ENCODE measurements at regions not wholly inside any gene's neighbourhood (a gene's known extent, or its start where the extent isn't known, plus 50 kb on each side); places are given as distances from the start of the nearest gene placed in this dataset.

DNA sequence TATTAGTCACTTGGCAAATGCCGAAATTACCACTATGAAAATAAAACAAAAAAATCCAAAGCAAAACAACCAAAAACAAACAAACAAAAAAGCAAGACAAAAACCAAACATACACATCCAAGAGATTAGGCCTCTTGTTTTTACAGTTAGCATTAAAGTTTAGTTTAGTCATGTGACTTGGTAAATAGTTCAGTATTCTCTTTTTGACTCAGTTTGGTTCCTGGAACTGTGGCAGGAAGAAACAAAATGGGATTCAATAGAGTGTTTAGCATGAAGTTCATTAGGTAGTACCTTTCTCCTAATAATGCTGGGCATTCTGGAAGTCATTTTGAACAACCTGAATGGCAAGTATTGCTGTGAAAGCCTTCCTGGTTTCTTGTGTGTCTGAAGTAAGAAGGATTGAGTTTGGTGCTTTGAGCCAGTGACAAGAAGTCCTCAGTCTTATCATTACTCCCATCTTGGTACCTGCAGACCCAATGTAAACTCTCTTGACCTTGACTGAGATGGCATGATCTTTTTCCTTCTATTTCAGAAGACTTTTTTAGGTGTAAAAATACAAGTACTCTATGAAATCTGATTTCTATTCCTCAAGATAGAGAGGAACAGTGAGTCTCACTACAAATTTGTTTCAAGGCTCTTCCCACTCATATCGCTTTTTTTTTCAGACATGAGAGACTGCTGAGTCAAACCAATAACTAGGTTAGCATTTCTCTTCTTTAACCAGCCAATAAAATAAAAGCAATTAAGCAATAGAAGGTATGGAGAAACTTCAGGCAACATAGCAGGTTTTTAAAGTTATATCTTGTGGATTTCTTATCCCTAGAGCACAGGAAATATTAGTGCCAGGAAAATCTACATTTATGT lies 223.6 kb upstream of the PREP start:
- H3K36me3 ChIP-seq: no peaks in the 10 kb centered on the region
- H3K27ac ChIP-seq: no peak overlapping the region
- ATAC-seq (no peak), DNase-seq (no peak)
- H3K4me3 ChIP-seq: no peak overlapping the region
- intact Hi-C loops (cut with DNase I): no loop called here
- no peaks in the 10 kb centered on the region for H3K27me3 ChIP-seq (ENCODE audit: low read depth)
- H3K9me3 ChIP-seq: no peaks in the 10 kb centered on the region
- TF ChIP-seq, protein P1, sequence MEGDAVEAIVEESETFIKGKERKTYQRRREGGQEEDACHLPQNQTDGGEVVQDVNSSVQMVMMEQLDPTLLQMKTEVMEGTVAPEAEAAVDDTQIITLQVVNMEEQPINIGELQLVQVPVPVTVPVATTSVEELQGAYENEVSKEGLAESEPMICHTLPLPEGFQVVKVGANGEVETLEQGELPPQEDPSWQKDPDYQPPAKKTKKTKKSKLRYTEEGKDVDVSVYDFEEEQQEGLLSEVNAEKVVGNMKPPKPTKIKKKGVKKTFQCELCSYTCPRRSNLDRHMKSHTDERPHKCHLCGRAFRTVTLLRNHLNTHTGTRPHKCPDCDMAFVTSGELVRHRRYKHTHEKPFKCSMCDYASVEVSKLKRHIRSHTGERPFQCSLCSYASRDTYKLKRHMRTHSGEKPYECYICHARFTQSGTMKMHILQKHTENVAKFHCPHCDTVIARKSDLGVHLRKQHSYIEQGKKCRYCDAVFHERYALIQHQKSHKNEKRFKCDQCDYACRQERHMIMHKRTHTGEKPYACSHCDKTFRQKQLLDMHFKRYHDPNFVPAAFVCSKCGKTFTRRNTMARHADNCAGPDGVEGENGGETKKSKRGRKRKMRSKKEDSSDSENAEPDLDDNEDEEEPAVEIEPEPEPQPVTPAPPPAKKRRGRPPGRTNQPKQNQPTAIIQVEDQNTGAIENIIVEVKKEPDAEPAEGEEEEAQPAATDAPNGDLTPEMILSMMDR (IDR thresholded peaks at IDR 0.05): no peak
- no peaks in the 10 kb centered on the region for H3K4me1 ChIP-seq

GRCh38 chr6:105624021-105624420 lies 221.1 kb upstream of the PREP start:
- H3K36me3 ChIP-seq: no peaks in the 10 kb centered on the region
- ATAC-seq: no peak
- no peaks in the 10 kb centered on the region for H3K27me3 ChIP-seq (ENCODE audit: low read depth)
- no peak overlapping the region for H3K27ac ChIP-seq
- H3K4me1 ChIP-seq: no peaks in the 10 kb centered on the region
- no peak for DNase-seq
- H3K4me3 ChIP-seq: no peak overlapping the region
- intact Hi-C loops (cut with DNase I): no loop called here
- TF ChIP-seq, protein P1 (IDR thresholded peaks at IDR 0.05): no peak
- H3K9me3 ChIP-seq: no peaks in the 10 kb centered on the region

- H3K36me3 ChIP-seq: no peaks in the 10 kb centered on the region
- no peak for ATAC-seq
Measured at GRCh38 chr6:105622226-105622625, 219.3 kb upstream of the PREP start.

GRCh38 chr6:105621564-105622175 lies 218.8 kb upstream of the PREP start:
- no peaks in the 10 kb centered on the region for H3K9me3 ChIP-seq
- DNase-seq (no peak), ATAC-seq (no peak)
- no peak overlapping the region for H3K4me3 ChIP-seq
- no peaks in the 10 kb centered on the region for H3K27me3 ChIP-seq (ENCODE audit: low read depth)
- intact Hi-C loops (cut with DNase I): no loop called here
- no peaks in the 10 kb centered on the region for H3K36me3 ChIP-seq
- TF ChIP-seq, protein P1 (IDR thresholded peaks at IDR 0.05): no peak
- no peaks in the 10 kb centered on the region for H3K4me1 ChIP-seq
- H3K27ac ChIP-seq: no peak overlapping the region

More at GRCh38 chr6:105622226-105622625, 219.3 kb upstream of the PREP start:
- Histone ChIP-seq H3K9me3 (no peaks in the 10 kb centered on the region), H3K4me1 (no peaks in the 10 kb centered on the region), H3K27ac (no peak overlapping the region), H3K27me3 (ENCODE audit: low read depth) (no peaks in the 10 kb centered on the region), H3K4me3 (no peak overlapping the region)
- TF ChIP-seq, protein P1 (IDR thresholded peaks at IDR 0.05): no peak
- DNase-seq: no peak
- intact Hi-C loops (cut with DNase I): no loop called here

DNA sequence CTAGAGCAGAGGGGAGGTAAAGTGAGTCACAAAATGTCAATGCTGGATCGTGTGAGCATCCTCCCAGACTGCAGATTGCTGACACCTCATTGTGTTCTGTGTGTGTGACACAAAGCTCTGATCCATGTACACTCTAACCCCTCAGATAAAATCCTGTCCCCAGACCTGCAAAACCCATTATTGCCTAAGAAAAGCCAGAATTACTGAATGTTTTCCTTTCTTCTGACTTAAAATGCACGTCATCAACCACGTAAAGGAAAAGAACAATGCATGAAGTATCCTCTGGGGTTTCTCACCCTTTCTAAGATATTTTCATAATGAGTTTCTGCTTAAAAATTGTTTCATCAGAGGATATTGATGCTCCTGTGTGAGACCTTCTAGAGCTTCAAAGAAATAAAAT lies 218.0 kb upstream of the PREP start:
- no peak for ATAC-seq
- Histone ChIP-seq H3K4me3 (no peak overlapping the region), H3K27ac (no peak overlapping the region), H3K4me1 (no peaks in the 10 kb centered on the region), H3K36me3 (no peaks in the 10 kb centered on the region), H3K27me3 (ENCODE audit: low read depth) (no peaks in the 10 kb centered on the region), H3K9me3 (no peaks in the 10 kb centered on the region)
- no peak for DNase-seq
- intact Hi-C loops (cut with DNase I): no loop called here
- TF ChIP-seq, protein P1 (IDR thresholded peaks at IDR 0.05): no peak

Data from lower lobe of right lung (tissue), 2 donors.